Neural progenitor cell (in vitro differentiated cells): ENCODE measurements at regions not wholly inside any gene's neighbourhood (a gene's known extent, or its start where the extent isn't known, plus 50 kb on each side); places are given as distances from the start of the nearest gene placed in this dataset.

Source experiments
- CTCF ChIP-seq: fragments of 200-600 bp; sonication (generic); IDR thresholded peaks from 2 replicates; pipeline ENCODE4 v1.5.1; 2017; ENCODE audit warnings: antibody characterized with exemption, mild to moderate bottlenecking
- EZH2 ChIP-seq: fragments of 200-600 bp; sonication (generic); IDR thresholded peaks from 2 replicates; pipeline ENCODE4 v1.6.1; 2017; ENCODE audit warnings: antibody characterized with exemption, mild to moderate bottlenecking, moderate library complexity
- EZH2phosphoT487 ChIP-seq: fragments of 200-600 bp; sonication (generic); IDR thresholded peaks from 2 replicates; pipeline ENCODE4 v1.6.1; 2017; ENCODE audit warnings: antibody characterized with exemption

GRCh38 chr12:105986779-105987684, 151.7 kb downstream of the NUAK1 start:
- TF ChIP-seq CTCF (no peak), EZH2phosphoT487 (no peak), EZH2 (no peak)
